A673 (cell line): ENCODE measurements at regions not wholly inside any gene's neighbourhood (a gene's known extent, or its start where the extent isn't known, plus 50 kb on each side); places are given as distances from the start of the nearest gene placed in this dataset.

Experiments
- BruUV-seq: library from RNA; stranded (reverse); fragments of 400-500 nt; replicated peaks from 2 replicates; lab custom pipeline; 2021; lab: Mats Ljungman, UMichigan
- CTCF ChIA-PET: fragments of 300-600 bp; sonication (Branson Sonifier 250); formaldehyde crosslinking; loops from one replicate; lab custom pipeline; 2022; ENCODE audit warnings: antibody characterized with exemption; lab: Charles Lee
- POLR2A ChIA-PET: fragments of 300-600 bp; sonication (Branson Sonifier 250); formaldehyde crosslinking; loops from one replicate; lab custom pipeline; 2022; ENCODE audit warnings: antibody characterized with exemption; ENCODE audit not compliant: low non-redundant PET; lab: Charles Lee
- DNase-seq: peaks from one replicate; pipeline ENCODE4 v3.0.0-alpha.2; 2015; ENCODE audit warnings: low spot score
- H3K27ac ChIP-seq: fragments of 200-600 bp; sonication (generic); 2 replicates; pipeline ENCODE4 v1.5.1; 2016; ENCODE audit warnings: mixed run types, low read depth, mild to moderate bottlenecking, mixed read lengths, antibody characterized with exemption, low read length; ENCODE audit not compliant: poor library complexity, severe bottlenecking
- H3K27me3 ChIP-seq: fragments of 200-600 bp; sonication (generic); replicated peaks from 2 replicates; pipeline ENCODE4 v1.6.1; 2017; ENCODE audit warnings: mixed run types, low read depth, mild to moderate bottlenecking, mixed read lengths, antibody characterized with exemption, low read length; ENCODE audit not compliant: insufficient read depth, poor library complexity
- H3K36me3 ChIP-seq: fragments of 200-600 bp; sonication (generic); 2 replicates; pipeline ENCODE4 v1.6.1; 2016; ENCODE audit warnings: mixed run types, mild to moderate bottlenecking, mixed read lengths, antibody characterized with exemption, low read length; ENCODE audit not compliant: insufficient read depth, poor library complexity, severe bottlenecking
- H3K4me1 ChIP-seq: fragments of 200-600 bp; sonication (generic); 2 replicates; pipeline ENCODE4 v1.6.1; 2017; ENCODE audit warnings: mixed run types, mild to moderate bottlenecking, mixed read lengths, antibody characterized with exemption, low read length; ENCODE audit not compliant: insufficient read depth, poor library complexity, severe bottlenecking
- H3K4me3 ChIP-seq: fragments of 200-600 bp; sonication (generic); 2 replicates; pipeline ENCODE4 v1.5.1; 2016; ENCODE audit warnings: low read depth, mixed run types, mild to moderate bottlenecking, mixed read lengths, low read length; ENCODE audit not compliant: poor library complexity, severe bottlenecking
- H3K9me3 ChIP-seq: fragments of 200-600 bp; sonication (generic); 2 replicates; pipeline ENCODE4 v1.6.1; 2016; ENCODE audit warnings: mixed run types, low read depth, mild to moderate bottlenecking, mixed read lengths, antibody characterized with exemption, low read length; ENCODE audit not compliant: poor library complexity, severe bottlenecking
- EZH2 ChIP-seq: fragments of 200-600 bp; sonication (generic); IDR thresholded peaks from 2 replicates; pipeline ENCODE4 v1.6.1; 2017; ENCODE audit warnings: borderline replicate concordance, low read depth, mild to moderate bottlenecking, mixed read lengths, antibody characterized with exemption, low read length; ENCODE audit not compliant: poor library complexity, severe bottlenecking
- intact Hi-C: fragments of 100-400 bp; cut with micrococcal nuclease; formaldehyde crosslinking; loops from one replicate; pipeline ENCODE4 v1.10.0; 2022; ENCODE audit not compliant: unreplicated experiment
- TF ChIP-seq, protein P1 (sequence below): fragments of 300-800, 200-600 bp; sonication (generic); conservative IDR thresholded peaks from 2 replicates; pipeline ENCODE4 v1.5.1; 2017; ENCODE audit warnings: low read depth, mild to moderate bottlenecking, antibody characterized with exemption, low read length, moderate library complexity, mixed read lengths

DNA sequence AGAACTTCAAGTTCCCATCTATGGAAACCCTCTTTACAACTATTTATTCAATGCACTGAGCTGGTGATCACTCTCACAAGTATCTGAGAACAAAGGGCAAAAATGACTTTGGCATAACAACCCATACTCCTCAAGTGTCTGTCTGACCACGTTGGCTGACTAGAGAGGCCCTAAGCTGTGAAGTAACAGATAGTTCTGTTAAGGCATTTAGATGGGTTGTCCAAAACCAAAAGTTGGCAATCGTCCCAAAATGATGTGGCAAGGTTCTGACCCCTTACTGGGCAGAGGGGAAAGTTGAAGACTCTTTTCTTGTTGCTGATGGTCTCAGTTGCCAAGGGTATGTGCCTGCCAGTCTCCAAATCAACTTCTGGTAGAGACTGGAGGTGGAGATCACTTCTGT, 524.8 kb downstream of the PPARGC1A start:
- intact Hi-C loops = no loop called here
- no peak overlapping the region for H3K27ac ChIP-seq
- H3K36me3 ChIP-seq = no peaks in the 10 kb centered on the region
- TF ChIP-seq EZH2 = no peak
- TF ChIP-seq, protein P1, sequence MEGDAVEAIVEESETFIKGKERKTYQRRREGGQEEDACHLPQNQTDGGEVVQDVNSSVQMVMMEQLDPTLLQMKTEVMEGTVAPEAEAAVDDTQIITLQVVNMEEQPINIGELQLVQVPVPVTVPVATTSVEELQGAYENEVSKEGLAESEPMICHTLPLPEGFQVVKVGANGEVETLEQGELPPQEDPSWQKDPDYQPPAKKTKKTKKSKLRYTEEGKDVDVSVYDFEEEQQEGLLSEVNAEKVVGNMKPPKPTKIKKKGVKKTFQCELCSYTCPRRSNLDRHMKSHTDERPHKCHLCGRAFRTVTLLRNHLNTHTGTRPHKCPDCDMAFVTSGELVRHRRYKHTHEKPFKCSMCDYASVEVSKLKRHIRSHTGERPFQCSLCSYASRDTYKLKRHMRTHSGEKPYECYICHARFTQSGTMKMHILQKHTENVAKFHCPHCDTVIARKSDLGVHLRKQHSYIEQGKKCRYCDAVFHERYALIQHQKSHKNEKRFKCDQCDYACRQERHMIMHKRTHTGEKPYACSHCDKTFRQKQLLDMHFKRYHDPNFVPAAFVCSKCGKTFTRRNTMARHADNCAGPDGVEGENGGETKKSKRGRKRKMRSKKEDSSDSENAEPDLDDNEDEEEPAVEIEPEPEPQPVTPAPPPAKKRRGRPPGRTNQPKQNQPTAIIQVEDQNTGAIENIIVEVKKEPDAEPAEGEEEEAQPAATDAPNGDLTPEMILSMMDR = no peak
- H3K4me3 ChIP-seq = no peak overlapping the region
- no peaks in the 10 kb centered on the region for H3K4me1 ChIP-seq
- H3K27me3 ChIP-seq = no peaks in the 10 kb centered on the region
- CTCF ChIA-PET = no interaction called here
- H3K9me3 ChIP-seq = peaks cover 9% of the 10 kb centered on the region
- POLR2A ChIA-PET = no interaction called here
- no TSS peak for BruUV-seq
- no peak for DNase-seq

DNA sequence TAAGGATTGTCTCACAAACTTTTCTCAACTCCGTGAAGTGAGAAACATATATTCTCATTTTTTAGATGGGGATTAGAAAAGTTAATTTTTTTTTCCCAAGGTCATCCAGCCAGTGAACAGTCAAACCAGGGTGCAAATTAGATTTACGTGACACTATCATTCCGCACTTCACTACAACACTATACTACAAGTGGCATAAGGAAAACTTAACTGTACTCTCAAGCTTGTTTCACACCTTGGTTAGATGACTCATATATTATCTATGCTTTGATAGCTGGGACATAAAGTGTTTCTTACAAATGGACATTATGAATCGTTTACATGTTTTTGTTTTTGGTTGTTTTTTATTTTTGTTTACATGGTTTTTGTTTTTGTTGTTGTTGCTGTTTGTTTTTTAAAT, 525.7 kb downstream of the PPARGC1A start:
- no peaks in the 10 kb centered on the region for H3K36me3 ChIP-seq
- no peaks in the 10 kb centered on the region for H3K4me1 ChIP-seq
- H3K4me3 ChIP-seq = no peak overlapping the region
- no peak overlapping the region for H3K27ac ChIP-seq
- no TSS peak for BruUV-seq
- no peaks in the 10 kb centered on the region for H3K27me3 ChIP-seq
- intact Hi-C loops = no loop called here
- TF ChIP-seq, protein P1 = no peak
- no peak for TF ChIP-seq EZH2
- CTCF ChIA-PET = no interaction called here
- POLR2A ChIA-PET = no interaction called here
- H3K9me3 ChIP-seq = peaks cover 6% of the 10 kb centered on the region
- DNase-seq = no peak

DNA sequence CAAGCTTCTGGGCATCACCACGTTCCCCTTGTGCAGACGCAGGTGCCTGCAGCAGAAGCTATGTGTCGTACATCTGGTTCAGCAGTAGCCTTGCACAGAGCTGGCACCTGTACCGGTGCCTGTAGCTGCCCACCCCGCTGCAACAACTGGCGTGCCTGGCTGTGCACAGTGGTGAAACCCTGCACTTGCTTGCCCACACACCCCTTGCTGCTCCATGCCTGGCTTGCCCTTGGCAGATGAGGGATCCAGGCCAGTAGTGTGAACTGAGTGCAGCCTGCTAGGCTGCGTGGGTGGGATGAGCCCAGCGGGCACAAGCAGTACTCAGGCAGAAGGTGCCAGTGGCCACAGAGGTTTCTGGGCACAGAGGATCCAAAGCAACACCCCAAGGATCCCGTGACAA, 528.4 kb downstream of the PPARGC1A start:
- H3K4me1 ChIP-seq = no peaks in the 10 kb centered on the region
- DNase-seq = no peak
- TF ChIP-seq EZH2 = no peak
- TF ChIP-seq, protein P1 = no peak
- BruUV-seq = no TSS peak
- H3K9me3 ChIP-seq = no peaks in the 10 kb centered on the region
- H3K27ac ChIP-seq = no peak overlapping the region
- H3K4me3 ChIP-seq = no peak overlapping the region
- H3K27me3 ChIP-seq = no peaks in the 10 kb centered on the region
- CTCF ChIA-PET = no interaction called here
- H3K36me3 ChIP-seq = no peaks in the 10 kb centered on the region
- POLR2A ChIA-PET = no interaction called here
- intact Hi-C loops = no loop called here
